Sigmoid colon (tissue), 6 donors: ENCODE measurements at regions not wholly inside any gene's neighbourhood (a gene's known extent, or its start where the extent isn't known, plus 50 kb on each side); places are given as distances from the start of the nearest gene placed in this dataset.

ENCODE experiments used
- DNase-seq: peaks from one replicate; pipeline ENCODE4 v3.0.0-alpha.2; 2019
- H3K27ac ChIP-seq, 4 donors: fragments of 200-600 bp; sonication (generic); one replicate each; pipeline ENCODE4 v1.5.1; 2016 to 2019; ENCODE audit warnings: mild to moderate bottlenecking in 1 of 4
- H3K27me3 ChIP-seq, 3 donors: fragments of 200-600 bp; sonication (generic); one replicate each; pipeline ENCODE4 v1.5.1; 2019; ENCODE audit warnings: mild to moderate bottlenecking in 1 of 3
- H3K36me3 ChIP-seq, 4 donors: fragments of 200-600 bp; sonication (generic); one replicate each; pipeline ENCODE4 v1.5.1; 2016 to 2019
- H3K4me1 ChIP-seq, 4 donors: fragments of 200-600 bp; sonication (generic); one replicate each; pipeline ENCODE4 v1.5.1; 2017 to 2019
- H3K4me3 ChIP-seq, 4 donors: fragments of 200-600 bp; sonication (generic); one replicate each; pipeline ENCODE4 v1.5.1; 2017 to 2019; ENCODE audit warnings: mild to moderate bottlenecking in 2 of 4, moderate library complexity in 1 of 4
- H3K9me3 ChIP-seq, 4 donors: fragments of 200-600 bp in 3 of 4; sonication (generic) in 3 of 4; one replicate each; pipeline versions ENCODE4 v1.5.1 to v1.6.1; 2013 to 2019
- EP300 ChIP-seq, 4 donors: sonication (generic); formaldehyde crosslinking; IDR thresholded peaks; one replicate each; pipeline ENCODE4 v1.6.1; 2017; ENCODE audit warnings: antibody characterized with exemption in 4 of 4
- POLR2A ChIP-seq, 2 donors: fragments of 450-650 bp; IDR thresholded peaks; one replicate each; pipeline ENCODE4 v1.6.1; 2016; ENCODE audit warnings: antibody characterized with exemption in 2 of 2, mild to moderate bottlenecking in 2 of 2, moderate library complexity in 2 of 2
- POLR2AphosphoS5 ChIP-seq, 4 donors: sonication (generic); formaldehyde crosslinking; IDR thresholded peaks; one replicate each; pipeline ENCODE4 v1.6.1; 2017; ENCODE audit warnings: antibody characterized with exemption in 4 of 4
- WGBS, 2 donors: extraction: QIAGEN DNeasy Blood & Tissue Kit; methylation state at CpG; one replicate each; pipeline ENCODE4 v1.1.7; 2013; 5-methylcytosine and 5-hydroxymethylcytosine counted together
- intact Hi-C: fragments of 100-400 bp; cut with DNase I; formaldehyde crosslinking; loops from one replicate; pipeline ENCODE4 v1.15.1; 2023
- TF ChIP-seq, protein P1 (sequence below), 4 experiments: fragments of 450-650 bp in 3 of 4; fragments of 200-600 bp in 1 of 4; IDR thresholded peaks; one replicate each; pipeline ENCODE4 v1.5.1; 2016 to 2019; ENCODE audit warnings: antibody characterized with exemption in 4 of 4, mild to moderate bottlenecking in 3 of 4, moderate library complexity in 2 of 4
- donor health status: healthy with polysubstance abuse.
- donor health status: healthy.

DNA sequence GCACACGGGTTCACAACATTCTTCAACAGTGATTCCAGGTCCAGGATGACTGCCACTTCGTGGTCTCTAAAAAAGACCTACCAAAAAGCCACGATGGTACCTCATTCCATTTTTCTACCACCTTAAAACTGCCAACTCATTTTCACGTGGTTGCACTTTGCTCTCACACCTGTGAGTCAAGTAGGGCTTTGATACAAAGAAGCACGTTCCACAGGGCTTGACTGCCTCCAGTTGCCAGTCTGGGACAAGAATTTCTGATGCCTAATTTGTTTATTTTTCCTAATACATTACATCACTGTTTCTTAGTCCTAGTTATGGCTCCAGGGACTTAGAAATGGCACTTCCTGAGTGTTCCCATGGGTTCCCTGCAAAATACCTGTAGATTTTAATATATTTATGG lies 911.6 kb upstream of the EEF2KMT start:
- Histone ChIP-seq H3K4me1 (no peaks in the 10 kb centered on the region), H3K27me3 (no peaks in the 10 kb centered on the region), H3K9me3 (no peaks in the 10 kb centered on the region), H3K4me3 (no peak overlapping the region), H3K27ac (no peak overlapping the region), H3K36me3 (no peaks in the 10 kb centered on the region)
- WGBS, 2 donors = 11 to 52% methylated on average over 5 of the region's 5 CpGs
- intact Hi-C loops = no loop called here
- no peak for DNase-seq
- no peak for TF ChIP-seq POLR2AphosphoS5 (IDR thresholded peaks at IDR 0.05)
- no peak for TF ChIP-seq POLR2A (IDR thresholded peaks at IDR 0.05)
- TF ChIP-seq, protein P1, sequence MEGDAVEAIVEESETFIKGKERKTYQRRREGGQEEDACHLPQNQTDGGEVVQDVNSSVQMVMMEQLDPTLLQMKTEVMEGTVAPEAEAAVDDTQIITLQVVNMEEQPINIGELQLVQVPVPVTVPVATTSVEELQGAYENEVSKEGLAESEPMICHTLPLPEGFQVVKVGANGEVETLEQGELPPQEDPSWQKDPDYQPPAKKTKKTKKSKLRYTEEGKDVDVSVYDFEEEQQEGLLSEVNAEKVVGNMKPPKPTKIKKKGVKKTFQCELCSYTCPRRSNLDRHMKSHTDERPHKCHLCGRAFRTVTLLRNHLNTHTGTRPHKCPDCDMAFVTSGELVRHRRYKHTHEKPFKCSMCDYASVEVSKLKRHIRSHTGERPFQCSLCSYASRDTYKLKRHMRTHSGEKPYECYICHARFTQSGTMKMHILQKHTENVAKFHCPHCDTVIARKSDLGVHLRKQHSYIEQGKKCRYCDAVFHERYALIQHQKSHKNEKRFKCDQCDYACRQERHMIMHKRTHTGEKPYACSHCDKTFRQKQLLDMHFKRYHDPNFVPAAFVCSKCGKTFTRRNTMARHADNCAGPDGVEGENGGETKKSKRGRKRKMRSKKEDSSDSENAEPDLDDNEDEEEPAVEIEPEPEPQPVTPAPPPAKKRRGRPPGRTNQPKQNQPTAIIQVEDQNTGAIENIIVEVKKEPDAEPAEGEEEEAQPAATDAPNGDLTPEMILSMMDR (IDR thresholded peaks at IDR 0.05) = no peak

GRCh38 chr16:6008670-6009069 lies 911.1 kb upstream of the EEF2KMT start:
- H3K4me1 ChIP-seq = no peaks in the 10 kb centered on the region
- no peaks in the 10 kb centered on the region for H3K36me3 ChIP-seq
- TF ChIP-seq POLR2A (IDR thresholded peaks at IDR 0.05) = no peak
- TF ChIP-seq, protein P1 (IDR thresholded peaks at IDR 0.05) = no peak
- no peak for TF ChIP-seq EP300 (IDR thresholded peaks at IDR 0.05)
- TF ChIP-seq POLR2AphosphoS5 (IDR thresholded peaks at IDR 0.05) = no peak
- no peak overlapping the region for H3K27ac ChIP-seq
- no peaks in the 10 kb centered on the region for H3K27me3 ChIP-seq
- DNase-seq = no peak
- H3K9me3 ChIP-seq = peaks cover 0 to under 1% (median 0%) of the 10 kb centered on the region in 4 donors
- intact Hi-C loops = no loop called here
- WGBS, 2 donors = 8 to 42% methylated on average over 9 of the region's 9 CpGs
- H3K4me3 ChIP-seq = no peak overlapping the region

DNA sequence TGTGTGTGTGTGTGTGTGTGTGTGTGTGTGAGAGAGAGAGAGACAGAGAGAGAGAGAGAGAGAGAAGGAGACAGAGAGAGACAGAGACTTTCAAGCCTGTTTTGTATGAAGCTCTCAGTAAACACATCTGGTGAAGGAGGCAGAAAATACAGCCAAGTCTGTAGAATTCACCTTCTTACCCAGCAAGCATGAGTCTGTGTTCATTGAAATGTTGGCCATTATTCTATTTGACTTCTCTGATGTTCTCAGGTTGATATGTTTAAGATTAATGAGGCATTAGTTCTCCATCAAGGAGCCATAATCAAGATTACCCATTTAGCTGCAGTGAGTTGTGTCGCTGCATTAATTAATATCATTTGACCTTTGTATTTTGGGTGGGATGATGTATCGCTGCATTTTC lies 895.8 kb upstream of the EEF2KMT start:
- no peak overlapping the region for H3K4me3 ChIP-seq
- H3K27ac ChIP-seq = no peak overlapping the region
- DNase-seq = no peak
- TF ChIP-seq EP300 (IDR thresholded peaks at IDR 0.05) (no peak), POLR2A (IDR thresholded peaks at IDR 0.05) (no peak), POLR2AphosphoS5 (IDR thresholded peaks at IDR 0.05) (no peak)
- TF ChIP-seq, protein P1 (IDR thresholded peaks at IDR 0.05) = no peak
- 92 to 96% methylated on average over 2 of the region's 2 CpGs for WGBS, 2 donors
- H3K36me3 ChIP-seq = no peaks in the 10 kb centered on the region
- H3K27me3 ChIP-seq = no peaks in the 10 kb centered on the region
- intact Hi-C loops = no loop called here
- no peaks in the 10 kb centered on the region for H3K4me1 ChIP-seq
- no peaks in the 10 kb centered on the region for H3K9me3 ChIP-seq

DNA sequence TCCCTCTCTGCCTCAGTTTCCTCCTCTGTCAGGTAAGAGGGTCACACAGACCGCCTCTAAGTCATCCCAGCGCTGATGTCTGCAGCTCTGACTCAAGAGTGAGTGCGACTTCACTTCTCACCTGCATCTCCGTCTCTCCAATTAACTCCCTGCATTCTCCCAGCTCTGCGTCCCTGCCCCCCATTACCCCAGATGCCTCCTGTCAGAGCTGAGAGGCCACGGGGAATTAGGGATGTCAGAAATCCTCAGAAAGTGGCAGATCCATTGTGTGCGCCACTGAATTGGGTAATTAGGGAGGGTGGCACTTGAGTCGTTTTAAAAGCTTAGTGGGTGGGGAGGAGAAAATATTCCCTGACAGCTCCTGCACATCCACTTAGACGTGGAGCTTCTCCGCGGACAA lies 885.4 kb upstream of the EEF2KMT start:
- 56 to 77% methylated on average over 11 of the region's 11 CpGs for WGBS, 2 donors
- H3K9me3 ChIP-seq = no peaks in the 10 kb centered on the region
- intact Hi-C loops = no loop called here
- TF ChIP-seq POLR2AphosphoS5 (IDR thresholded peaks at IDR 0.05) (no peak), EP300 (IDR thresholded peaks at IDR 0.05) (no peak), POLR2A (IDR thresholded peaks at IDR 0.05) (no peak)
- TF ChIP-seq, protein P1 (IDR thresholded peaks at IDR 0.05) = no peak
- H3K36me3 ChIP-seq = no peaks in the 10 kb centered on the region
- H3K27me3 ChIP-seq = no peaks in the 10 kb centered on the region
- DNase-seq = no peak
- H3K4me1 ChIP-seq = no peaks in the 10 kb centered on the region
- no peak overlapping the region for H3K27ac ChIP-seq
- no peak overlapping the region for H3K4me3 ChIP-seq

DNA sequence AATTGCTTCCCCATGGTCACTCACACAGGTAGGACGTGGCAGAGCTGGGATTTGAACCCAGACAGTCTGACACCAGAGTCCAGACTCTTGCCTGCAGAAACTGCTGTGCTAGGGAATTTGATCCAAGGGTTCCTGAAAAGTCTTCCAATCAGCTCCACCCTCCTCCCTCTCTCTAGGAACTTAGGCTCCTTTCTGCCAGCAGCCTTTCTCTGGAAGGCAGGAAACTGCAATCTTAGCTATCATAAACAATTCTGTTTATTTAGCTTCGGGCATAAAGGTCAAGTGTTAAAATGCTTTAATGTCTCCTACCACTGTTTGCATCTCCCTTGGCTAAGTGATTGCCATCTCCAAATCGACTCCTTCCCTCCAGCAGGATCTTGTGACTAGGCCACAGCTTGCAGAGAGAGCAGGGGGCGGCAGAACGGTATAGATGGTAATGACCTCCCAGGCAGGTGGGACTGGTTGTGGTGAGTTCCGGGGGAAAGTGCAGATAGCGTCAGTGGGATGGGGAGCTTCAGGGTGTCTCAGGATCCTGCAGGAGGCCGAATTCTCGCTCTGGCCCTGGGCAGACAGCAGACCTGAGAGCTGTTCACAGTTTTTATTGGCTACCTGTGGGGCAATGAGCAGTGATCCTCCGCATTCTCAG lies 882.4 kb upstream of the EEF2KMT start:
- H3K4me3 ChIP-seq = no peak overlapping the region
- no peak for TF ChIP-seq EP300 (IDR thresholded peaks at IDR 0.05)
- DNase-seq = no peak
- intact Hi-C loops = no loop called here
- no peaks in the 10 kb centered on the region for H3K36me3 ChIP-seq
- H3K4me1 ChIP-seq = no peaks in the 10 kb centered on the region
- no peaks in the 10 kb centered on the region for H3K27me3 ChIP-seq
- H3K9me3 ChIP-seq = no peaks in the 10 kb centered on the region
- WGBS, 2 donors = 9 to 20% methylated on average over 10 of the region's 10 CpGs
- H3K27ac ChIP-seq = no peak overlapping the region
